Activated T-cell treated with anti-CD3 and anti-CD28 coated beads, Interleukin-2, amount 50 U/mL, for 48 hours (primary cell): ENCODE measurements at regions not wholly inside any gene's neighbourhood (a gene's known extent, or its start where the extent isn't known, plus 50 kb on each side); places are given as distances from the start of the nearest gene placed in this dataset.

Experiments used
- DNase-seq, 2 experiments: peaks; one replicate each; pipeline ENCODE4 v3.0.0-alpha.2; 2020

- no peak for DNase-seq
Observed at GRCh38 chrX:97666890-97667289, 783.2 kb downstream of the RPA4 start.

GRCh38 chrX:97668126-97668525 lies 784.4 kb downstream of the RPA4 start:
- no peak for DNase-seq

- DNase-seq, result no peak
Observed at GRCh38 chrX:97672138-97672537, 788.4 kb downstream of the RPA4 start.

- no peak for DNase-seq
Observed at GRCh38 chrX:97672608-97673007, 788.9 kb downstream of the RPA4 start.

GRCh38 chrX:97673135-97673534 lies 789.4 kb downstream of the RPA4 start:
- no peak for DNase-seq

GRCh38 chrX:97682991-97683840 lies 799.5 kb downstream of the RPA4 start:
- no peak for DNase-seq

- DNase-seq, result peak; percentile 19 to 21
Observed at GRCh38 chrX:97685753-97686152, 802.0 kb downstream of the RPA4 start.

GRCh38 chrX:97691901-97692455 lies 808.3 kb downstream of the RPA4 start:
- DNase-seq, result no peak

GRCh38 chrX:97692575-97692974 lies 808.9 kb downstream of the RPA4 start:
- no peak for DNase-seq

GRCh38 chrX:97700547-97700946 lies 816.8 kb downstream of the RPA4 start:
- no peak for DNase-seq

GRCh38 chrX:97704474-97704873 lies 820.8 kb downstream of the RPA4 start:
- no peak for DNase-seq

GRCh38 chrX:97704881-97705280 lies 821.2 kb downstream of the RPA4 start:
- no peak for DNase-seq

- no peak for DNase-seq
Observed at GRCh38 chrX:97705936-97706335, 822.2 kb downstream of the RPA4 start.

GRCh38 chrX:97714072-97714471 lies 830.4 kb downstream of the RPA4 start:
- no peak for DNase-seq

- DNase-seq, result no peak
Observed at GRCh38 chrX:97728215-97728614, 844.5 kb downstream of the RPA4 start.

- no peak for DNase-seq
Observed at GRCh38 chrX:97740044-97740443, 856.3 kb downstream of the RPA4 start.

- DNase-seq, result no peak
Observed at GRCh38 chrX:97740886-97741285, 857.2 kb downstream of the RPA4 start.

GRCh38 chrX:97743014-97743413 lies 859.3 kb downstream of the RPA4 start:
- DNase-seq, result peak; percentile 35 to 49

GRCh38 chrX:97747346-97747745 lies 863.6 kb downstream of the RPA4 start:
- DNase-seq, result no peak

- no peak for DNase-seq
Observed at GRCh38 chrX:97751016-97751415, 867.3 kb downstream of the RPA4 start.

- DNase-seq, result no peak
Observed at GRCh38 chrX:97751735-97752134, 868.0 kb downstream of the RPA4 start.

- DNase-seq, result no peak
Observed at GRCh38 chrX:97756879-97757278, 873.2 kb downstream of the RPA4 start.

- DNase-seq, result no peak
Observed at GRCh38 chrX:97763391-97763790, 879.7 kb downstream of the RPA4 start.

GRCh38 chrX:97763981-97764380 lies 880.3 kb downstream of the RPA4 start:
- no peak for DNase-seq
